H1 (cell line): ENCODE measurements at regions not wholly inside any gene's neighbourhood (a gene's known extent, or its start where the extent isn't known, plus 50 kb on each side); places are given as distances from the start of the nearest gene placed in this dataset.

Source experiments
- CTCF ChIP-seq, 3 experiments: IDR thresholded peaks; 1 replicate in 2 of 3; 2 replicates in 1 of 3; pipeline versions ENCODE4 v1.5.1 to v1.6.1; 2011; ENCODE audit warnings: low read length in 3 of 3, mild to moderate bottlenecking in 3 of 3, inconsistent platforms in 2 of 3, low read depth in 1 of 3, moderate library complexity in 1 of 3; ENCODE audit not compliant: insufficient read depth in 1 of 3; ENCODE audit errors: control extremely low read depth in 1 of 3
- EZH2 ChIP-seq: fragments of 200-600 bp; sonication (generic); IDR thresholded peaks from 2 replicates; pipeline ENCODE4 v1.7.1; 2012; ENCODE audit warnings: low read depth, mild to moderate bottlenecking, moderate library complexity, low read length, inconsistent platforms; ENCODE audit not compliant: severe bottlenecking
- MAX ChIP-seq: IDR thresholded peaks from 2 replicates; pipeline ENCODE4 v1.6.1; 2012; ENCODE audit warnings: inconsistent platforms
- POLR2A ChIP-seq, 2 experiments: IDR thresholded peaks; 1 replicate in 1 of 2; 2 replicates in 1 of 2; pipeline ENCODE4 v1.6.1; 2011; ENCODE audit warnings: low read depth in 2 of 2, low read length in 2 of 2, mild to moderate bottlenecking in 2 of 2; ENCODE audit errors: control extremely low read depth in 1 of 2
- RAD21 ChIP-seq, 2 experiments: IDR thresholded peaks in 1 of 2; conservative IDR thresholded peaks in 1 of 2; 2 replicates each; pipeline ENCODE4 v1.6.1; 2011; ENCODE audit warnings: low read depth in 2 of 2, low read length in 2 of 2, improper control_type of control experiment in 1 of 2, inconsistent platforms in 1 of 2, mild to moderate bottlenecking in 1 of 2, moderate library complexity in 1 of 2
- USF2 ChIP-seq: IDR thresholded peaks from 2 replicates; pipeline ENCODE4 v1.6.1; 2011; ENCODE audit warnings: low read length, improper control_type of control experiment

GRCh38 chr2:128375454-128375853, 56.8 kb upstream of the HS6ST1 start:
- no peak for TF ChIP-seq POLR2A (IDR thresholded peaks at IDR 0.05; ENCODE audit: control extremely low read depth in 1 of 2, low read depth in 2 of 2, low read length in 2 of 2)
- no peak for TF ChIP-seq USF2
- TF ChIP-seq CTCF (IDR thresholded peaks at IDR 0.05; ENCODE audit: control extremely low read depth in 1 of 3, insufficient read depth in 1 of 3, low read depth in 1 of 3, low read length in 3 of 3): no peak
- no peak for TF ChIP-seq RAD21 (IDR thresholded peaks at IDR 0.05 in 1 of 2, conservative IDR thresholded peaks at IDR 0.05 in 1 of 2; ENCODE audit: low read depth in 2 of 2, low read length in 2 of 2)
- no peak for TF ChIP-seq MAX
- no peak for TF ChIP-seq EZH2
